ENCODE measurements at regions not wholly inside any gene's neighbourhood (a gene's known extent, or its start where the extent isn't known, plus 50 kb on each side); places are given as distances from the start of the nearest gene placed in this dataset.

DNA sequence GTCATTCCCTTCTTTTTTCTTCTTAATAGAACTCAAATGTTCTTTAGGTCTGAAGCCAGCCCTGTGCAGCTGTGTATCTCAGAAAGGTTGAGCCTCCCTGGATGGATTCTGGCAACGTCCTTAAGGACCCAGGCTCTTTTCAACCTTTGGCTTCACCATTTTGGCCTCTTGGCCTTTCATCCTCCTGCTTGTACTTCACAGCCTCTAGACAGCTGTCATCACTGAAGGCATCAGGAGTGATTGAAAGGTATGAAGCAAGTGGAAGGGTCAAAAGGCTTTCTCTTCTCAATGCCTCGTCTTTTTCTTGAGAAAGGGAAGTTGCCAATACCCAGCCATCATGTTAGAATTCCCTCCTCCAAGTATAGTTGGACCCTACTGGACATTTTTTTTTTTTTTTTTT, 81.2 kb upstream of the RANBP3L start:
- TF ChIP-seq, protein P1, sequence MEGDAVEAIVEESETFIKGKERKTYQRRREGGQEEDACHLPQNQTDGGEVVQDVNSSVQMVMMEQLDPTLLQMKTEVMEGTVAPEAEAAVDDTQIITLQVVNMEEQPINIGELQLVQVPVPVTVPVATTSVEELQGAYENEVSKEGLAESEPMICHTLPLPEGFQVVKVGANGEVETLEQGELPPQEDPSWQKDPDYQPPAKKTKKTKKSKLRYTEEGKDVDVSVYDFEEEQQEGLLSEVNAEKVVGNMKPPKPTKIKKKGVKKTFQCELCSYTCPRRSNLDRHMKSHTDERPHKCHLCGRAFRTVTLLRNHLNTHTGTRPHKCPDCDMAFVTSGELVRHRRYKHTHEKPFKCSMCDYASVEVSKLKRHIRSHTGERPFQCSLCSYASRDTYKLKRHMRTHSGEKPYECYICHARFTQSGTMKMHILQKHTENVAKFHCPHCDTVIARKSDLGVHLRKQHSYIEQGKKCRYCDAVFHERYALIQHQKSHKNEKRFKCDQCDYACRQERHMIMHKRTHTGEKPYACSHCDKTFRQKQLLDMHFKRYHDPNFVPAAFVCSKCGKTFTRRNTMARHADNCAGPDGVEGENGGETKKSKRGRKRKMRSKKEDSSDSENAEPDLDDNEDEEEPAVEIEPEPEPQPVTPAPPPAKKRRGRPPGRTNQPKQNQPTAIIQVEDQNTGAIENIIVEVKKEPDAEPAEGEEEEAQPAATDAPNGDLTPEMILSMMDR (IDR thresholded peaks at IDR 0.05), result no peak
- TF ChIP-seq EZH2 (IDR thresholded peaks at IDR 0.05), result no peak

Data from neural progenitor cell (in vitro differentiated cells).